Thyroid gland (tissue), 4 donors: ENCODE measurements at regions not wholly inside any gene's neighbourhood (a gene's known extent, or its start where the extent isn't known, plus 50 kb on each side); places are given as distances from the start of the nearest gene placed in this dataset.

Source experiments
- CTCF ChIP-seq, 6 experiments: fragments of 200-600 bp in 3 of 6; fragments of 450-650 bp in 3 of 6; sonication (generic) in 3 of 6; IDR thresholded peaks; one replicate each; pipeline ENCODE4 v1.5.1; 2016 to 2019; ENCODE audit warnings: antibody characterized with exemption in 6 of 6, mild to moderate bottlenecking in 2 of 6, inconsistent platforms in 1 of 6, moderate library complexity in 1 of 6
- POLR2A ChIP-seq, 2 donors: fragments of 450-650 bp; IDR thresholded peaks; one replicate each; pipeline ENCODE4 v1.6.1; 2017; ENCODE audit warnings: antibody characterized with exemption in 2 of 2, mild to moderate bottlenecking in 2 of 2, moderate library complexity in 1 of 2

DNA sequence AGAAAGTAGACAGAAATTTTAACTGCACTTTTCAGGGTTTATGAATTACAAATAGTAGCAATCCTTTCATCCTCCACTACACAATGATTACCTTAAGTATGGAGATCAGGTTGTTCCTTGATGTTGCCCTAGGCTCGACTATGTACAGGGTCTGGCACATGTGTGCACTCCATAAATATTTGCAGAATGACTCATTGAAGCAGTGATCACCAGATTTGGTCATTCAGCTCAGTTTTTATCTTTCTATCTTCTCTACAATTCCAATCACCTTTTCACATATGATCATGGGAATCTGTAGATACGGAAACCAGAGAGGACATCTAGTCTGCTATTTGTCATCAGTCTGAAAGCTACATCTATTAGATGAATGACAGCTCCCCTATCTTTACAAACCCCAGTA lies 171.7 kb upstream of the HCCS start:
- TF ChIP-seq CTCF (IDR thresholded peaks at IDR 0.05), result no peak
- no peak for TF ChIP-seq POLR2A (IDR thresholded peaks at IDR 0.05)
